ENCODE measurements at regions not wholly inside any gene's neighbourhood (a gene's known extent, or its start where the extent isn't known, plus 50 kb on each side); places are given as distances from the start of the nearest gene placed in this dataset.

DNA sequence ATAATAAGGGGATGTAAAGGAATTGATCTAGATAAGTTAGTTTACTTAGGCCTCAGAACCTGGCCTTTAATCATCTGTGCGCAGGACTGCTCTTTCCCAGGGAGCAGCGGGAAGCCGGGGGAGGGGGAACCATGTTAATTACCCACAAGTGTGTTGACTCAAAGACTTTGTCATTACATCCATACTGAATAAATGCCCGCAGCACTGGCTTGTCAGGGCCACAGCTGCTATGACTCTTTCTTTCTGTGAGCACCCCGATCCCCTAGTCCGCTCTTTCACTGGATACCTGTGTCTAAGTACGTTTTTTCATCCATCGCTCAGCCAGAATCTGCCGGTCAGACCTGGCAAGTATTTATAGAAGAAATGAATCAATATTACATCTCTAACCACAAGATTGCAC lies 249.3 kb upstream of the DMRT1 start:
- TF ChIP-seq POLR2A (IDR thresholded peaks at IDR 0.05) (no peak), CTCF (IDR thresholded peaks at IDR 0.05 in 8 of 11, conservative IDR thresholded peaks at IDR 0.05 in 3 of 11) (no peak)
